HepG2 (cell line): ENCODE measurements at regions not wholly inside any gene's neighbourhood (a gene's known extent, or its start where the extent isn't known, plus 50 kb on each side); places are given as distances from the start of the nearest gene placed in this dataset.

Source experiments
- ATAC-seq: fragments of 200-7000 bp; cut with Tn5 transposase; 3 replicates; pipeline ENCODE4 v1.9.1; 2020; ENCODE audit warnings: mild to moderate bottlenecking, moderate library complexity
- BruUV-seq: library from RNA; stranded (reverse); fragments of 400-500 nt; replicated peaks from 2 replicates; lab custom pipeline; 2021; lab: Mats Ljungman, UMichigan
- CTCF ChIA-PET: fragments of 300-600 bp; formaldehyde crosslinking; extraction: SDS; loops from one replicate; lab custom pipeline; 2021; ENCODE audit warnings: low total read pairs, inconsistent platforms, low intra/inter-chr PET ratio; lab: Yijun Ruan, JAX
- POLR2A ChIA-PET: fragments of 350-600 bp; sonication (Branson Sonifier 250); formaldehyde crosslinking; loops from one replicate; lab custom pipeline; 2020; ENCODE audit warnings: antibody characterized with exemption, inconsistent platforms; lab: Yijun Ruan, JAX
- DNase-seq: peaks from one replicate; pipeline ENCODE4 v3.0.0-alpha.2; 2015; ENCODE audit warnings: low spot score
- FAIRE-seq: peaks from 3 replicates; lab custom pipeline; 2011; peaks lifted over from hg19 to GRCh38; lab: Jason Lieb, UNC
- H2AFZ ChIP-seq: one replicate; pipeline ENCODE4 v1.6.1; 2011; ENCODE audit warnings: low read length, inconsistent platforms
- H3K27ac ChIP-seq: fragments of 300-600 bp; 3 replicates; pipeline ENCODE4 v1.8.0; 2011; ENCODE audit warnings: mixed run types, mild to moderate bottlenecking, mixed read lengths, low read length, inconsistent platforms; ENCODE audit not compliant: insufficient read depth; ENCODE audit errors: extremely low read length
- H3K27me3 ChIP-seq, 2 experiments: fragments of 200-600 bp in 1 of 2; 2 replicates in 1 of 2; 3 replicates in 1 of 2; pipeline versions ENCODE4 v1.6.0 to v1.8.0; 2011; ENCODE audit warnings: low read length in 2 of 2, mild to moderate bottlenecking in 2 of 2, moderate library complexity in 2 of 2, inconsistent platforms in 1 of 2; ENCODE audit not compliant: insufficient read depth in 2 of 2, control insufficient read depth in 1 of 2
- H3K36me3 ChIP-seq, 2 experiments: fragments of 200-600 bp in 1 of 2; replicated peaks in 1 of 2; 2 replicates in 1 of 2; 3 replicates in 1 of 2; pipeline versions ENCODE4 v1.5.1 to v1.8.0; 2011; ENCODE audit warnings: low read length in 2 of 2, inconsistent platforms in 1 of 2; ENCODE audit not compliant: insufficient read depth in 2 of 2, control insufficient read depth in 1 of 2
- H3K4me1 ChIP-seq: 2 replicates; pipeline ENCODE4 v1.5.1; 2012; ENCODE audit warnings: low read length, inconsistent platforms; ENCODE audit not compliant: insufficient read depth
- H3K4me2 ChIP-seq: 2 replicates; pipeline ENCODE4 v1.6.0; 2011; ENCODE audit warnings: low read depth, low read length, inconsistent platforms
- H3K4me3 ChIP-seq, 3 experiments: fragments of 200-600 bp in 1 of 3; sonication (generic), shearing (Covaris generic) in 1 of 3; replicated peaks in 1 of 3; 2 replicates each; pipeline ENCODE4 v1.5.1; 2011 to 2016; ENCODE audit warnings: low read length in 3 of 3, inconsistent platforms in 2 of 3, low read depth in 2 of 3, mild to moderate bottlenecking in 2 of 3, control low read depth in 1 of 3, mixed read lengths in 1 of 3; ENCODE audit not compliant: insufficient read depth in 1 of 3
- H3K79me2 ChIP-seq: one replicate; pipeline ENCODE4 v1.6.1; 2011; ENCODE audit warnings: low read length, inconsistent platforms; ENCODE audit not compliant: insufficient read depth
- H3K9ac ChIP-seq: 2 replicates; pipeline ENCODE4 v1.6.0; 2011; ENCODE audit warnings: mild to moderate bottlenecking, low read depth, low read length, inconsistent platforms; ENCODE audit not compliant: insufficient read depth
- H3K9me3 ChIP-seq: 2 replicates; pipeline ENCODE4 v1.5.1; 2012; ENCODE audit warnings: mild to moderate bottlenecking, low read length
- H4K20me1 ChIP-seq: 2 replicates; pipeline ENCODE4 v1.6.0; 2011; ENCODE audit warnings: inconsistent platforms, mild to moderate bottlenecking, low read length, moderate library complexity; ENCODE audit not compliant: insufficient read depth
- ARNTL ChIP-seq: sonication (generic); formaldehyde crosslinking; IDR thresholded peaks from 2 replicates; pipeline ENCODE4 v1.4.0; 2020; ENCODE audit warnings: mild to moderate bottlenecking, missing genetic modification reagents
- ATF7 ChIP-seq, 2 experiments: fragments of 450-650 bp in 1 of 2; sonication (generic) in 1 of 2; formaldehyde crosslinking in 1 of 2; IDR thresholded peaks; 2 replicates each; pipeline versions ENCODE4 v1.4.0 to v1.6.1; 2016 to 2020; ENCODE audit warnings: antibody characterized with exemption in 1 of 2, mild to moderate bottlenecking in 1 of 2, missing genetic modification reagents in 1 of 2
- ATM ChIP-seq: fragments of 450-650 bp; IDR thresholded peaks from 2 replicates; pipeline ENCODE4 v1.7.1; 2017; ENCODE audit warnings: mild to moderate bottlenecking, borderline replicate concordance
- ESRRA ChIP-seq: sonication (generic); formaldehyde crosslinking; IDR thresholded peaks from 2 replicates; pipeline ENCODE4 v1.5.1; 2020; ENCODE audit warnings: mild to moderate bottlenecking, low read depth, missing genetic modification reagents
- FOXJ3 ChIP-seq: sonication (generic); formaldehyde crosslinking; IDR thresholded peaks from 2 replicates; pipeline ENCODE4 v1.4.0; 2020; ENCODE audit warnings: missing genetic modification reagents, mild to moderate bottlenecking, borderline replicate concordance
- HDAC6 ChIP-seq: fragments of 200-600 bp; sonication (generic); IDR thresholded peaks from 2 replicates; pipeline ENCODE4 v1.7.0; 2017; ENCODE audit warnings: mild to moderate bottlenecking, antibody characterized with exemption, low read length, low read depth
- HMGXB4 ChIP-seq, 2 experiments: sonication (generic) in 1 of 2; formaldehyde crosslinking in 1 of 2; IDR thresholded peaks; 2 replicates each; pipeline versions ENCODE4 v1.4.0 to v1.6.1; 2018 to 2020; ENCODE audit warnings: missing genetic modification reagents in 2 of 2, borderline replicate concordance in 1 of 2, low read depth in 1 of 2, mild to moderate bottlenecking in 1 of 2, missing biosample characterization in 1 of 2
- POLR2A ChIP-seq, 2 experiments: IDR thresholded peaks; 2 replicates each; pipeline ENCODE4 v1.6.1; 2011; ENCODE audit warnings: low read depth in 2 of 2, low read length in 2 of 2, mild to moderate bottlenecking in 1 of 2, moderate library complexity in 1 of 2; ENCODE audit not compliant: insufficient read depth in 1 of 2
- ZBTB34 ChIP-seq: sonication (generic); formaldehyde crosslinking; IDR thresholded peaks from 2 replicates; pipeline ENCODE4 v1.8.0; 2022; ENCODE audit warnings: mild to moderate bottlenecking, missing genetic modification reagents
- ZKSCAN5 ChIP-seq: sonication (generic); formaldehyde crosslinking; IDR thresholded peaks from 2 replicates; pipeline ENCODE4 v1.5.1; 2020; ENCODE audit warnings: mild to moderate bottlenecking, missing genetic modification reagents
- ZNF672 ChIP-seq: sonication (generic); formaldehyde crosslinking; IDR thresholded peaks from 2 replicates; pipeline ENCODE4 v1.8.1; 2022; ENCODE audit warnings: missing genetic modification reagents
- ZNF891 ChIP-seq: sonication (generic); formaldehyde crosslinking; IDR thresholded peaks from 2 replicates; pipeline ENCODE4 v1.5.0; 2020; ENCODE audit warnings: mild to moderate bottlenecking, missing genetic modification reagents
- ZXDC ChIP-seq: sonication (generic); formaldehyde crosslinking; IDR thresholded peaks from 2 replicates; pipeline ENCODE4 v1.5.0; 2020; ENCODE audit warnings: mild to moderate bottlenecking, missing genetic modification reagents
- in situ Hi-C: cut with HindIII; loops from 2 replicates; pipeline ENCODE4 v1.10.0; 2017; ENCODE audit warnings: low pct_unique_long_range_greater_than_20kb; ENCODE audit not compliant: extremely low pct_ligation_motif_present
- intact Hi-C: fragments of 100-400 bp; cut with micrococcal nuclease; formaldehyde crosslinking; loops from one replicate; pipeline ENCODE4 v1.10.0; 2022; ENCODE audit not compliant: unreplicated experiment

GRCh38 chr12:38501991-38502390, 185.4 kb downstream of the ALG10B start:
- no peak overlapping the region for H3K4me2 ChIP-seq
- H3K4me3 ChIP-seq, result no peak overlapping the region
- no peak overlapping the region for H3K27ac ChIP-seq
- ChIA-PET POLR2A (no interaction called here), CTCF (no interaction called here)
- in situ Hi-C loops, result no loop called here
- no peak for DNase-seq
- no peak overlapping the region for H3K9ac ChIP-seq
- no peaks in the 10 kb centered on the region for H3K4me1 ChIP-seq
- H2AFZ ChIP-seq, result no peak overlapping the region
- H3K36me3 ChIP-seq, result no peaks in the 10 kb centered on the region
- FAIRE-seq, result no peak
- TF ChIP-seq FOXJ3 (CRISPR knock-in tag) (no peak), ZBTB34 (no peak), ZNF891 (no peak), ZNF672 (CRISPR knock-in tag) (no peak), HMGXB4 (CRISPR knock-in tag; IDR thresholded peaks at IDR 0.05; ENCODE audit: borderline replicate concordance in 1 of 2, low read depth in 1 of 2) (no peak), ESRRA (no peak), ZXDC (CRISPR knock-in tag) (no peak), HDAC6 (no peak), POLR2A (IDR thresholded peaks at IDR 0.05; ENCODE audit: insufficient read depth in 1 of 2, low read depth in 2 of 2, low read length in 2 of 2) (no peak), ATM (no peak), ZKSCAN5 (CRISPR knock-in tag) (no peak), ARNTL (CRISPR knock-in tag) (no peak), ATF7 (IDR thresholded peaks at IDR 0.05) (no peak), ATF7 (CRISPR knock-in tag; IDR thresholded peaks at IDR 0.05) (no peak)
- TF ChIP-seq, all 625 proteins: peak for 0
- Histone ChIP-seq H3K79me2 (no peaks in the 10 kb centered on the region), H3K9me3 (peaks cover 16% of the 10 kb centered on the region; the same call in 1 of the 2 replicates), H3K27me3 (no peaks in the 10 kb centered on the region), H4K20me1 (no peaks in the 10 kb centered on the region)
- intact Hi-C loops, result no loop called here
- BruUV-seq, result no TSS peak
- ATAC-seq, result no peak
